ENCODE measurements at regions not wholly inside any gene's neighbourhood (a gene's known extent, or its start where the extent isn't known, plus 50 kb on each side); places are given as distances from the start of the nearest gene placed in this dataset.

GRCh38 chr5:4230786-4231641 lies 635.4 kb downstream of the IRX1 start:
- TF ChIP-seq, protein P1, sequence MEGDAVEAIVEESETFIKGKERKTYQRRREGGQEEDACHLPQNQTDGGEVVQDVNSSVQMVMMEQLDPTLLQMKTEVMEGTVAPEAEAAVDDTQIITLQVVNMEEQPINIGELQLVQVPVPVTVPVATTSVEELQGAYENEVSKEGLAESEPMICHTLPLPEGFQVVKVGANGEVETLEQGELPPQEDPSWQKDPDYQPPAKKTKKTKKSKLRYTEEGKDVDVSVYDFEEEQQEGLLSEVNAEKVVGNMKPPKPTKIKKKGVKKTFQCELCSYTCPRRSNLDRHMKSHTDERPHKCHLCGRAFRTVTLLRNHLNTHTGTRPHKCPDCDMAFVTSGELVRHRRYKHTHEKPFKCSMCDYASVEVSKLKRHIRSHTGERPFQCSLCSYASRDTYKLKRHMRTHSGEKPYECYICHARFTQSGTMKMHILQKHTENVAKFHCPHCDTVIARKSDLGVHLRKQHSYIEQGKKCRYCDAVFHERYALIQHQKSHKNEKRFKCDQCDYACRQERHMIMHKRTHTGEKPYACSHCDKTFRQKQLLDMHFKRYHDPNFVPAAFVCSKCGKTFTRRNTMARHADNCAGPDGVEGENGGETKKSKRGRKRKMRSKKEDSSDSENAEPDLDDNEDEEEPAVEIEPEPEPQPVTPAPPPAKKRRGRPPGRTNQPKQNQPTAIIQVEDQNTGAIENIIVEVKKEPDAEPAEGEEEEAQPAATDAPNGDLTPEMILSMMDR (IDR thresholded peaks at IDR 0.05; ENCODE audit: borderline replicate concordance, extremely low read depth, insufficient read depth), result no peak
- no peak for FAIRE-seq
- Histone ChIP-seq H3K4me3 (ENCODE audit: low read length in 3 of 3) (no peak overlapping the region), H3K9ac (ENCODE audit: low read length in 3 of 3) (no peak overlapping the region), H3K36me3 (ENCODE audit: control insufficient read depth in 2 of 3, insufficient read depth in 3 of 3, low read length in 3 of 3) (no peaks in the 10 kb centered on the region), H3K27me3 (ENCODE audit: control insufficient read depth, insufficient read depth, low read length) (no peaks in the 10 kb centered on the region), H3K27ac (ENCODE audit: low read depth in 2 of 2, low read length in 2 of 2) (no peak overlapping the region), H3K9me3 (ENCODE audit: control insufficient read depth in 2 of 3, insufficient read depth in 1 of 3, low read length in 3 of 3) (peaks cover 0 to 7% (median 0%) of the 10 kb centered on the region in 3 donors), H3K4me1 (ENCODE audit: control insufficient read depth in 2 of 3, insufficient read depth in 2 of 3, low read depth in 1 of 3, low read length in 3 of 3) (no peaks in the 10 kb centered on the region)
- peak in 4 of 5 donors; percentile 77 to 94 (median 88) for DNase-seq
- intact Hi-C loops (cut with DNase I), result no loop called here

DNA sequence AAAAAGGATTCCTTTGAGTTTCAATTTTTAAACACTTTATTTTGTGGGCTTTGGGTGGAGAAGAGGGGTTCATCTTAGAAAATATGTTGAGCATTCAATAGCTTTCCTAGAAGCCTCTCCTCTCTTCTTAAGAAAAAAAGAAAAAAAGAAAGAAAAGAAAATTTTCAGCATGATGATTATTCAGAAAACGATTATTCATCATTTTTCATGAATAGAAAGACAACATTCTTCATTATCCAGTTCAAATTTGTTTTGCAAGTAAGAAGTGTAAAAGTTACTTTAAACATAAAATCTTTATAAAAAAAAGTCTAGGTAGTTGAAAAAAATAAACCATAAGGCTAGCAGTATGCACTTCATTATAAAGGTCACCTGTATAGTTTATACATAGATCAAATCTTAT lies 636.5 kb downstream of the IRX1 start:
- TF ChIP-seq, protein P1 (IDR thresholded peaks at IDR 0.05; ENCODE audit: borderline replicate concordance, extremely low read depth, insufficient read depth), result no peak
- no peaks in the 10 kb centered on the region for H3K27me3 ChIP-seq (ENCODE audit: control insufficient read depth, insufficient read depth, low read length)
- intact Hi-C loops (cut with DNase I), result no loop called here
- no peaks in the 10 kb centered on the region for H3K4me1 ChIP-seq (ENCODE audit: control insufficient read depth in 2 of 3, insufficient read depth in 2 of 3, low read depth in 1 of 3, low read length in 3 of 3)
- no peak overlapping the region for H3K9ac ChIP-seq (ENCODE audit: low read length in 3 of 3)
- FAIRE-seq (no peak), DNase-seq (no peak)
- H3K27ac ChIP-seq (ENCODE audit: low read depth in 2 of 2, low read length in 2 of 2), result no peak overlapping the region
- peaks cover 0 to 7% (median 0%) of the 10 kb centered on the region in 3 donors for H3K9me3 ChIP-seq (ENCODE audit: control insufficient read depth in 2 of 3, insufficient read depth in 1 of 3, low read length in 3 of 3)
- H3K4me3 ChIP-seq (ENCODE audit: low read length in 3 of 3), result no peak overlapping the region
- no peaks in the 10 kb centered on the region for H3K36me3 ChIP-seq (ENCODE audit: control insufficient read depth in 2 of 3, insufficient read depth in 3 of 3, low read length in 3 of 3)

GRCh38 chr5:4233671-4234070 lies 638.0 kb downstream of the IRX1 start:
- TF ChIP-seq, protein P1 (IDR thresholded peaks at IDR 0.05; ENCODE audit: borderline replicate concordance, extremely low read depth, insufficient read depth), result no peak
- Histone ChIP-seq H3K9me3 (ENCODE audit: control insufficient read depth in 2 of 3, insufficient read depth in 1 of 3, low read length in 3 of 3) (peaks cover 0 to 7% (median 0%) of the 10 kb centered on the region in 3 donors), H3K4me1 (ENCODE audit: control insufficient read depth in 2 of 3, insufficient read depth in 2 of 3, low read depth in 1 of 3, low read length in 3 of 3) (no peaks in the 10 kb centered on the region), H3K27ac (ENCODE audit: low read depth in 2 of 2, low read length in 2 of 2) (no peak overlapping the region), H3K9ac (ENCODE audit: low read length in 3 of 3) (no peak overlapping the region), H3K36me3 (ENCODE audit: control insufficient read depth in 2 of 3, insufficient read depth in 3 of 3, low read length in 3 of 3) (no peaks in the 10 kb centered on the region), H3K27me3 (ENCODE audit: control insufficient read depth, insufficient read depth, low read length) (no peaks in the 10 kb centered on the region), H3K4me3 (ENCODE audit: low read length in 3 of 3) (no peak overlapping the region)
- DNase-seq (no peak), FAIRE-seq (no peak)
- intact Hi-C loops (cut with DNase I), result no loop called here

All from kidney (tissue), 13 donors.